NT2/D1 (cell line): ENCODE measurements at regions not wholly inside any gene's neighbourhood (a gene's known extent, or its start where the extent isn't known, plus 50 kb on each side); places are given as distances from the start of the nearest gene placed in this dataset.

Experiments
- SUZ12 ChIP-seq: IDR thresholded peaks from 2 replicates; pipeline ENCODE4 v1.6.1; 2011; ENCODE audit not compliant: insufficient read length, insufficient read depth; ENCODE audit errors: extremely low read depth
- YY1 ChIP-seq: IDR thresholded peaks from 2 replicates; pipeline ENCODE4 v1.6.1; 2011; ENCODE audit not compliant: insufficient read length, insufficient read depth
- ZNF274 ChIP-seq: IDR thresholded peaks from 2 replicates; pipeline ENCODE4 v1.6.1; 2011; ENCODE audit warnings: mild to moderate bottlenecking, low read depth, low read length

DNA sequence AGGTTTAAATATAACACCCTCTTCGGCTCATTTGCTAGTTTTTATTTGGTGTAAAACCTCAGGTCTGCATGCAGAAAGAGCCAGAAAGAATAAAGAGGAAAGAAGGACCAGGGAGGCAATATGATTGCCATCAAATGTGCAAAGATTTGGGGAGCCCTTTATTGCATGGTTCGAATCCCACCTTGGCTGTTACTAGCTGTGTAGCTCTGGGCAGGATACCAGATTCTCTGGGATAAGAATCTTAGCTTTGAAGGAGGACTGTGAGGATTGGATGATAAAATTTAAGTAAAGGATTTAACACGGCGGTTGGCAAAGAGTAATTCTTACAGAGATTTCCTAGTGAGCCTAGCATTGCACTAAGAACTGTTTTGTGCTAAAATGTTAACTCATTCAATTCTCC lies 510.2 kb upstream of the LCORL start:
- TF ChIP-seq ZNF274, result no peak
- no peak for TF ChIP-seq YY1
- no peak for TF ChIP-seq SUZ12
